A549 (cell line): ENCODE measurements at regions not wholly inside any gene's neighbourhood (a gene's known extent, or its start where the extent isn't known, plus 50 kb on each side); places are given as distances from the start of the nearest gene placed in this dataset.

ENCODE experiments used
- ATAC-seq, 2 experiments: fragments of 200-7000 bp in 1 of 2; fragments of >200 bp in 1 of 2; cut with Nextera tagmentation in 1 of 2; cut with Tn5 transposase in 1 of 2; 3 replicates each; pipeline versions ENCODE4 v1.8.0 to v1.9.1; 2018 to 2020; ENCODE audit warnings: mild to moderate bottlenecking in 1 of 2, moderate library complexity in 1 of 2
- CTCF ChIA-PET: fragments of 300-600 bp; sonication (Branson Sonifier 250); formaldehyde crosslinking; extraction: SDS; loops from one replicate; lab custom pipeline; 2021; ENCODE audit warnings: antibody characterized with exemption, inconsistent platforms; lab: Yijun Ruan, JAX
- POLR2A ChIA-PET: fragments of 350-600 bp; formaldehyde crosslinking; extraction: SDS; loops from one replicate; lab custom pipeline; 2021; ENCODE audit warnings: antibody characterized with exemption, inconsistent platforms; lab: Yijun Ruan, JAX
- DNase-seq, 2 experiments: peaks; one replicate each; pipeline versions ENCODE4 v3.0.0 to v3.0.0-alpha.2; 2011 to 2016; ENCODE audit warnings: low read depth in 1 of 2, low spot score in 1 of 2
- FAIRE-seq: peaks from 2 replicates; lab custom pipeline; 2011; peaks lifted over from hg19 to GRCh38; lab: Jason Lieb, UNC
- H3K27ac ChIP-seq, 2 experiments: fragments of >200 bp; sonication (Bioruptor Twin); formaldehyde crosslinking; 3 replicates each; pipeline ENCODE4 v1.5.1; 2016 to 2017
- H3K4me1 ChIP-seq: fragments of >200 bp; sonication (Bioruptor Twin); formaldehyde crosslinking; 3 replicates; pipeline ENCODE4 v1.6.1; 2016
- H3K4me2 ChIP-seq: fragments of >200 bp; sonication (Bioruptor Twin); formaldehyde crosslinking; 3 replicates; pipeline ENCODE4 v1.6.1; 2016
- H3K4me3 ChIP-seq: fragments of >200 bp; sonication (Bioruptor Twin); formaldehyde crosslinking; 3 replicates; pipeline ENCODE4 v1.5.1; 2016
- H3K9me3 ChIP-seq: fragments of >200 bp; sonication (Bioruptor Twin); formaldehyde crosslinking; 3 replicates; pipeline ENCODE4 v1.6.1; 2016
- BHLHE40 ChIP-seq: IDR thresholded peaks from 2 replicates; pipeline ENCODE4 v1.6.1; 2012; ENCODE audit warnings: low read depth, low read length, inconsistent platforms
- CBX2 ChIP-seq: fragments of 200-600 bp; sonication (generic); IDR thresholded peaks from 2 replicates; pipeline ENCODE4 v1.6.1; 2016; ENCODE audit warnings: low read depth, mild to moderate bottlenecking, borderline replicate concordance
- CBX8 ChIP-seq: fragments of 200-600 bp; sonication (generic); IDR thresholded peaks from 2 replicates; pipeline ENCODE4 v1.6.1; 2016
- CEBPB ChIP-seq, 2 experiments: fragments of >200 bp in 1 of 2; sonication (Bioruptor Twin) in 1 of 2; formaldehyde crosslinking in 1 of 2; IDR thresholded peaks; 2 replicates each; pipeline ENCODE4 v1.6.1; 2012 to 2016
- CHD2 ChIP-seq: fragments of 150-350 bp; IDR thresholded peaks from 2 replicates; pipeline ENCODE4 v1.6.1; 2014; ENCODE audit warnings: low read length; ENCODE audit not compliant: partially characterized antibody
- FOSB ChIP-seq: fragments of 250-450 bp; sonication (Bioruptor Pico); IDR thresholded peaks from 2 replicates; pipeline ENCODE4 v1.5.0; 2020; ENCODE audit warnings: mild to moderate bottlenecking, moderate library complexity
- FOSL2 ChIP-seq, 2 experiments: fragments of 450-650 bp in 1 of 2; fragments of >200 bp in 1 of 2; sonication (Bioruptor Twin) in 1 of 2; formaldehyde crosslinking; IDR thresholded peaks; 2 replicates each; pipeline versions ENCODE4 v1.5.0 to v1.6.1; 2016 to 2020; ENCODE audit warnings: mild to moderate bottlenecking in 1 of 2, moderate library complexity in 1 of 2
- FOXS1 ChIP-seq: fragments of 250-450 bp; sonication (Bioruptor Pico); IDR thresholded peaks from 2 replicates; pipeline ENCODE4 v1.5.0; 2020; ENCODE audit warnings: mild to moderate bottlenecking, moderate library complexity
- GATA3 ChIP-seq: IDR thresholded peaks from 2 replicates; pipeline ENCODE4 v1.6.1; 2012; ENCODE audit warnings: borderline replicate concordance
- HDAC2 ChIP-seq: fragments of 200-600 bp; sonication (generic); IDR thresholded peaks from 2 replicates; pipeline ENCODE4 v1.6.1; 2016
- JUNB ChIP-seq: fragments of >200 bp; sonication (Bioruptor Twin); formaldehyde crosslinking; IDR thresholded peaks from 2 replicates; pipeline ENCODE4 v1.6.1; 2016
- KDM5A ChIP-seq: fragments of 200-600 bp; sonication (generic); IDR thresholded peaks from 2 replicates; pipeline ENCODE4 v1.6.1; 2016; ENCODE audit warnings: antibody characterized with exemption, mild to moderate bottlenecking
- MAFK ChIP-seq: fragments of 450-650 bp; IDR thresholded peaks from 2 replicates; pipeline ENCODE4 v1.6.1; 2014; ENCODE audit not compliant: partially characterized antibody
- MYC ChIP-seq: IDR thresholded peaks from 2 replicates; pipeline ENCODE4 v1.6.1; 2012; ENCODE audit warnings: mild to moderate bottlenecking, inconsistent platforms, low read length, improper control_type of control experiment, borderline replicate concordance
- NFE2L2 ChIP-seq: fragments of 150-350 bp; conservative IDR thresholded peaks from 2 replicates; pipeline ENCODE4 v1.6.1; 2014; ENCODE audit warnings: low read length
- NPAS2 ChIP-seq: fragments of 250-450 bp; sonication (Bioruptor Pico); IDR thresholded peaks from 2 replicates; pipeline ENCODE4 v1.8.0; 2022; ENCODE audit warnings: mild to moderate bottlenecking, moderate library complexity, borderline replicate concordance
- NR3C1 ChIP-seq: fragments of >200 bp; sonication (Bioruptor Twin); formaldehyde crosslinking; IDR thresholded peaks from 3 replicates; pipeline ENCODE4 v1.6.1; 2017
- PHF8 ChIP-seq: fragments of 200-600 bp; sonication (generic); IDR thresholded peaks from 2 replicates; pipeline ENCODE4 v1.6.1; 2016; ENCODE audit warnings: low read depth, mild to moderate bottlenecking, antibody characterized with exemption, moderate library complexity, borderline replicate concordance
- SREBF2 ChIP-seq: fragments of 450-650 bp; IDR thresholded peaks from 2 replicates; pipeline ENCODE4 v1.6.1; 2014; ENCODE audit warnings: mild to moderate bottlenecking, moderate library complexity
- ZFP36 ChIP-seq: fragments of 450-650 bp; IDR thresholded peaks from 2 replicates; pipeline ENCODE4 v1.6.1; 2014; ENCODE audit warnings: borderline replicate concordance; ENCODE audit not compliant: partially characterized antibody
- WGBS: methylation state at CpG from one replicate; pipeline ENCODE4 v1.1.6; 2017; ENCODE audit errors: missing lambda C conversion rate; 5-methylcytosine and 5-hydroxymethylcytosine counted together
- TF ChIP-seq, protein P1 (sequence below): fragments of 200-600 bp; sonication (generic); IDR thresholded peaks from 2 replicates; pipeline ENCODE4 v1.6.1; 2016; ENCODE audit warnings: antibody characterized with exemption, mild to moderate bottlenecking, moderate library complexity
- TF ChIP-seq, protein P2 (sequence below): fragments of 250-450 bp; sonication (Bioruptor Pico); IDR thresholded peaks from 2 replicates; pipeline ENCODE4 v1.5.0; 2020; ENCODE audit warnings: low read depth, mild to moderate bottlenecking, moderate library complexity
- TF ChIP-seq, protein P3 (sequence below): fragments of 150-350 bp; IDR thresholded peaks from 2 replicates; pipeline ENCODE4 v1.6.1; 2014; ENCODE audit warnings: low read depth, mild to moderate bottlenecking, low read length
- TF ChIP-seq, protein P4 (sequence below): IDR thresholded peaks from 2 replicates; pipeline ENCODE4 v1.6.1; 2012
- TF ChIP-seq, protein P5 (sequence below): fragments of >200 bp; sonication (Bioruptor Twin); formaldehyde crosslinking; IDR thresholded peaks from 3 replicates; pipeline ENCODE4 v1.5.1; 2016
- TF ChIP-seq, protein P6 (sequence below): fragments of 450-650 bp; IDR thresholded peaks from 2 replicates; pipeline ENCODE4 v1.6.1; 2014; ENCODE audit warnings: antibody characterized with exemption

DNA sequence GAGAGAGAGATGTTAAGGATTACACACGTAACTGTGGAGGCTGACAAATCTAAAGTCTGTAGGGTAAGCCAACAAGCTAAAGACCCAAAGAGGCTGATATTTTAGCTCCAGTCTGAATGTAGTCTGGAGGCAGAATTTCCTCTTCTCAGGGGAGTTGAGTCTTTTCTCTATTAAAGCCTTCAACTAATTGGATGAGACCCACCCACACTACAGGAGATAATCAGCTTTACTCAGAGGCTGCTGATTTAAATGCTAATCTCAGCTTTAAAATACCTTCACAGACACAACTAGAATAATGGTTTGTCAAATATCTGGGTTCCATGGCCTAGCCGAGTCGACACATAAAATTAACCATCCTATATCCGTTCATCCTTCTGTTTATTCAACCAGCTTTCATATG lies 204.3 kb upstream of the PSMD7 start:
- DNase-seq (no peak), FAIRE-seq (no peak), ATAC-seq (no peak)
- H3K9me3 ChIP-seq, result no peaks in the 10 kb centered on the region
- TF ChIP-seq GATA3 (no peak), ZFP36 (no peak), FOSL2 (IDR thresholded peaks at IDR 0.05) (no peak), FOSL2 (CRISPR knock-in tag; IDR thresholded peaks at IDR 0.05) (no peak), CBX8 (no peak), CHD2 (no peak), MYC (no peak), NFE2L2 (no peak), NPAS2 (CRISPR knock-in tag) (no peak), PHF8 (no peak), FOXS1 (CRISPR knock-in tag) (no peak), BHLHE40 (no peak), CEBPB (IDR thresholded peaks at IDR 0.05) (no peak)
- TF ChIP-seq, protein P1, sequence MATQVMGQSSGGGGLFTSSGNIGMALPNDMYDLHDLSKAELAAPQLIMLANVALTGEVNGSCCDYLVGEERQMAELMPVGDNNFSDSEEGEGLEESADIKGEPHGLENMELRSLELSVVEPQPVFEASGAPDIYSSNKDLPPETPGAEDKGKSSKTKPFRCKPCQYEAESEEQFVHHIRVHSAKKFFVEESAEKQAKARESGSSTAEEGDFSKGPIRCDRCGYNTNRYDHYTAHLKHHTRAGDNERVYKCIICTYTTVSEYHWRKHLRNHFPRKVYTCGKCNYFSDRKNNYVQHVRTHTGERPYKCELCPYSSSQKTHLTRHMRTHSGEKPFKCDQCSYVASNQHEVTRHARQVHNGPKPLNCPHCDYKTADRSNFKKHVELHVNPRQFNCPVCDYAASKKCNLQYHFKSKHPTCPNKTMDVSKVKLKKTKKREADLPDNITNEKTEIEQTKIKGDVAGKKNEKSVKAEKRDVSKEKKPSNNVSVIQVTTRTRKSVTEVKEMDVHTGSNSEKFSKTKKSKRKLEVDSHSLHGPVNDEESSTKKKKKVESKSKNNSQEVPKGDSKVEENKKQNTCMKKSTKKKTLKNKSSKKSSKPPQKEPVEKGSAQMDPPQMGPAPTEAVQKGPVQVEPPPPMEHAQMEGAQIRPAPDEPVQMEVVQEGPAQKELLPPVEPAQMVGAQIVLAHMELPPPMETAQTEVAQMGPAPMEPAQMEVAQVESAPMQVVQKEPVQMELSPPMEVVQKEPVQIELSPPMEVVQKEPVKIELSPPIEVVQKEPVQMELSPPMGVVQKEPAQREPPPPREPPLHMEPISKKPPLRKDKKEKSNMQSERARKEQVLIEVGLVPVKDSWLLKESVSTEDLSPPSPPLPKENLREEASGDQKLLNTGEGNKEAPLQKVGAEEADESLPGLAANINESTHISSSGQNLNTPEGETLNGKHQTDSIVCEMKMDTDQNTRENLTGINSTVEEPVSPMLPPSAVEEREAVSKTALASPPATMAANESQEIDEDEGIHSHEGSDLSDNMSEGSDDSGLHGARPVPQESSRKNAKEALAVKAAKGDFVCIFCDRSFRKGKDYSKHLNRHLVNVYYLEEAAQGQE, result no peak
- TF ChIP-seq, protein P2, sequence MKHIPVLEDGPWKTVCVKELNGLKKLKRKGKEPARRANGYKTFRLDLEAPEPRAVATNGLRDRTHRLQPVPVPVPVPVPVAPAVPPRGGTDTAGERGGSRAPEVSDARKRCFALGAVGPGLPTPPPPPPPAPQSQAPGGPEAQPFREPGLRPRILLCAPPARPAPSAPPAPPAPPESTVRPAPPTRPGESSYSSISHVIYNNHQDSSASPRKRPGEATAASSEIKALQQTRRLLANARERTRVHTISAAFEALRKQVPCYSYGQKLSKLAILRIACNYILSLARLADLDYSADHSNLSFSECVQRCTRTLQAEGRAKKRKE (CRISPR knock-in tag), result no peak
- TF ChIP-seq, protein P3, sequence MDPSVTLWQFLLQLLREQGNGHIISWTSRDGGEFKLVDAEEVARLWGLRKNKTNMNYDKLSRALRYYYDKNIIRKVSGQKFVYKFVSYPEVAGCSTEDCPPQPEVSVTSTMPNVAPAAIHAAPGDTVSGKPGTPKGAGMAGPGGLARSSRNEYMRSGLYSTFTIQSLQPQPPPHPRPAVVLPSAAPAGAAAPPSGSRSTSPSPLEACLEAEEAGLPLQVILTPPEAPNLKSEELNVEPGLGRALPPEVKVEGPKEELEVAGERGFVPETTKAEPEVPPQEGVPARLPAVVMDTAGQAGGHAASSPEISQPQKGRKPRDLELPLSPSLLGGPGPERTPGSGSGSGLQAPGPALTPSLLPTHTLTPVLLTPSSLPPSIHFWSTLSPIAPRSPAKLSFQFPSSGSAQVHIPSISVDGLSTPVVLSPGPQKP, result no peak
- TF ChIP-seq, protein P4, sequence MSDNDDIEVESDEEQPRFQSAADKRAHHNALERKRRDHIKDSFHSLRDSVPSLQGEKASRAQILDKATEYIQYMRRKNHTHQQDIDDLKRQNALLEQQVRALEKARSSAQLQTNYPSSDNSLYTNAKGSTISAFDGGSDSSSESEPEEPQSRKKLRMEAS, result no peak
- no peaks in the 10 kb centered on the region for H3K4me1 ChIP-seq
- no peak overlapping the region for H3K4me3 ChIP-seq
- WGBS, result 5% methylated on average over 4 of the region's 4 CpGs
- ChIA-PET POLR2A (no interaction called here), CTCF (interaction anchor here (1.1 to 1.3 kb wide), 3 partner anchors 15 to 183 kb away, joined by 3 to 7 read pairs (median 3); no protein-coding TSS in a partner anchor)
- H3K27ac ChIP-seq, result no peak overlapping the region
- no peak overlapping the region for H3K4me2 ChIP-seq

DNA sequence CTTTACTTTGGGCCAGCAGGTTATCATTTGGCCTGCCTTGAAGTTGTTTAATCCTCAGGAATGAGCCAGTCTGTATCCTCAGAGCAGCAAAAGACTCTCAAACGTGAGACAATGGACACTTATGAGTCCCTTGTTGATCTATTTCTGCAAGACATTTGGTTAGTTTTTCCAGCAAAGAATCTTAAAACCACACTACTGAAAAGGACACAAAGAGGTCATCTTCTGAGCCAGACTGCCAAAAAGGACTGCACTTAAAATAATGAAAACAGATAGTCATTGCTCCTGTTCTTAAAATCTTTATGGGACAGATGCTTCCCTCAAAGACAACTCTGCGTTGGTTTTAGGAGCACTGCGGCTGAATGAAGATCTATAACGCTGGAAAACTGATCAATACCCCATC lies 205.7 kb upstream of the PSMD7 start:
- FAIRE-seq (no peak), ATAC-seq (no peak), DNase-seq (no peak)
- 14% methylated on average over 4 of the region's 4 CpGs for WGBS
- POLR2A ChIA-PET, result no interaction called here
- H3K4me3 ChIP-seq, result no peak overlapping the region
- TF ChIP-seq ZFP36 (no peak), MAFK (no peak), CBX2 (no peak), NR3C1 (no peak), SREBF2 (no peak), HDAC2 (no peak), CHD2 (no peak), FOSB (CRISPR knock-in tag) (no peak), JUNB (no peak), KDM5A (no peak), MYC (no peak), NPAS2 (CRISPR knock-in tag) (no peak), FOXS1 (CRISPR knock-in tag) (no peak)
- TF ChIP-seq, protein P3, result no peak
- TF ChIP-seq, protein P5, sequence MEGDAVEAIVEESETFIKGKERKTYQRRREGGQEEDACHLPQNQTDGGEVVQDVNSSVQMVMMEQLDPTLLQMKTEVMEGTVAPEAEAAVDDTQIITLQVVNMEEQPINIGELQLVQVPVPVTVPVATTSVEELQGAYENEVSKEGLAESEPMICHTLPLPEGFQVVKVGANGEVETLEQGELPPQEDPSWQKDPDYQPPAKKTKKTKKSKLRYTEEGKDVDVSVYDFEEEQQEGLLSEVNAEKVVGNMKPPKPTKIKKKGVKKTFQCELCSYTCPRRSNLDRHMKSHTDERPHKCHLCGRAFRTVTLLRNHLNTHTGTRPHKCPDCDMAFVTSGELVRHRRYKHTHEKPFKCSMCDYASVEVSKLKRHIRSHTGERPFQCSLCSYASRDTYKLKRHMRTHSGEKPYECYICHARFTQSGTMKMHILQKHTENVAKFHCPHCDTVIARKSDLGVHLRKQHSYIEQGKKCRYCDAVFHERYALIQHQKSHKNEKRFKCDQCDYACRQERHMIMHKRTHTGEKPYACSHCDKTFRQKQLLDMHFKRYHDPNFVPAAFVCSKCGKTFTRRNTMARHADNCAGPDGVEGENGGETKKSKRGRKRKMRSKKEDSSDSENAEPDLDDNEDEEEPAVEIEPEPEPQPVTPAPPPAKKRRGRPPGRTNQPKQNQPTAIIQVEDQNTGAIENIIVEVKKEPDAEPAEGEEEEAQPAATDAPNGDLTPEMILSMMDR, result no peak
- TF ChIP-seq, protein P4, result no peak
- TF ChIP-seq, protein P6, sequence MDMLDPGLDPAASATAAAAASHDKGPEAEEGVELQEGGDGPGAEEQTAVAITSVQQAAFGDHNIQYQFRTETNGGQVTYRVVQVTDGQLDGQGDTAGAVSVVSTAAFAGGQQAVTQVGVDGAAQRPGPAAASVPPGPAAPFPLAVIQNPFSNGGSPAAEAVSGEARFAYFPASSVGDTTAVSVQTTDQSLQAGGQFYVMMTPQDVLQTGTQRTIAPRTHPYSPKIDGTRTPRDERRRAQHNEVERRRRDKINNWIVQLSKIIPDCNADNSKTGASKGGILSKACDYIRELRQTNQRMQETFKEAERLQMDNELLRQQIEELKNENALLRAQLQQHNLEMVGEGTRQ, result no peak
- no peaks in the 10 kb centered on the region for H3K9me3 ChIP-seq
- H3K4me1 ChIP-seq, result no peaks in the 10 kb centered on the region
- CTCF ChIA-PET, result no interaction called here
- H3K4me2 ChIP-seq, result no peak overlapping the region
- H3K27ac ChIP-seq, result no peak overlapping the region
